Calu3 (cell line): ENCODE measurements at regions not wholly inside any gene's neighbourhood (a gene's known extent, or its start where the extent isn't known, plus 50 kb on each side); places are given as distances from the start of the nearest gene placed in this dataset.
"Not testable (repeated sequence)": the region's sequence is repeated elsewhere in the genome, so short reads cannot be mapped to it uniquely, and the experiment has no call there.

Source experiments
- BruUV-seq: library from RNA; stranded (reverse); fragments of 400-500 nt; replicated peaks from 2 replicates; lab custom pipeline; 2021; lab: Mats Ljungman, UMichigan
- CTCF ChIA-PET: fragments of 300-600 bp; sonication (Branson Sonifier 250); formaldehyde crosslinking; loops from one replicate; lab custom pipeline; 2022; ENCODE audit warnings: antibody characterized with exemption; lab: Charles Lee
- DNase-seq: peaks from one replicate; pipeline ENCODE4 v3.0.0; 2022
- H3K27ac Mint-ChIP-seq: one replicate; pipeline ENCODE4 v1.8.0; 2022; ENCODE audit warnings: mixed read lengths; ENCODE audit not compliant: unreplicated experiment
- H3K27me3 Mint-ChIP-seq: one replicate; pipeline ENCODE4 v1.8.0; 2022; ENCODE audit warnings: mixed read lengths; ENCODE audit not compliant: unreplicated experiment
- H3K36me3 Mint-ChIP-seq: one replicate; pipeline ENCODE4 v1.8.0; 2022; ENCODE audit warnings: mild to moderate bottlenecking, moderate library complexity, mixed read lengths; ENCODE audit not compliant: insufficient read depth, unreplicated experiment
- H3K4me1 Mint-ChIP-seq: one replicate; pipeline ENCODE4 v1.8.0; 2022; ENCODE audit warnings: mild to moderate bottlenecking, low read depth, mixed read lengths; ENCODE audit not compliant: unreplicated experiment
- H3K4me3 Mint-ChIP-seq: one replicate; pipeline ENCODE4 v1.8.0; 2022; ENCODE audit warnings: mild to moderate bottlenecking, low read depth, moderate library complexity, mixed read lengths; ENCODE audit not compliant: unreplicated experiment
- H3K9me3 Mint-ChIP-seq: one replicate; pipeline ENCODE4 v1.8.0; 2022; ENCODE audit warnings: low read depth, mixed read lengths; ENCODE audit not compliant: unreplicated experiment
- intact Hi-C: fragments of 100-400 bp; cut with micrococcal nuclease; formaldehyde crosslinking; loops from one replicate; pipeline ENCODE4 v1.10.0; 2022; ENCODE audit not compliant: unreplicated experiment
- TF ChIP-seq, protein P1 (sequence below): fragments of 200-600 bp; IDR thresholded peaks from one replicate; pipeline ENCODE4 v1.8.0; 2022; ENCODE audit warnings: antibody characterized with exemption; ENCODE audit not compliant: unreplicated experiment

DNA sequence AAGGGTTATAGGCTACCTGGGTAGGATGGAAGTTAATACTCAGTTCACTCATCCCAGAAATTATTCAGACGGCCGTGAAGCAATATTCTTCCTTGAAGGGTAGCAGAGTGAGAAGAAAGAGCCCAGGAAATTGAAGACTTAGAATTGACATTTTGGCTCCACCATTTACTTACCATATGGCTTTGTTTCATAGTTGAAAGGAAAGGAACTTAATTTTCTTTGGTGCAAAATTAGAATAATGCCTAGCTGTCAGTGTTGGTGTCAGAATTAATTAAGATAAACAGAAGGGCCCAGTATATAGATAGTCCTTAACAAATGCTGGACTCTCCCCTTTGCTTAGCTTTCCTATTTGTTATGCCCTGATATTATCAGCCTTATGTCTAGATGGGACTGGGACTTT is 263.2 kb downstream of the KCNJ3 start:
- H3K27ac Mint-ChIP-seq = no peak overlapping the region
- no peak for DNase-seq
- CTCF ChIA-PET = no interaction called here
- intact Hi-C loops = no loop called here
- no peaks in the 10 kb centered on the region for H3K27me3 Mint-ChIP-seq
- H3K4me1 Mint-ChIP-seq = no peaks in the 10 kb centered on the region
- H3K9me3 Mint-ChIP-seq = peaks cover 3% of the 10 kb centered on the region
- no TSS peak for BruUV-seq
- no peak overlapping the region for H3K4me3 Mint-ChIP-seq
- H3K36me3 Mint-ChIP-seq = no peaks in the 10 kb centered on the region
- TF ChIP-seq, protein P1, sequence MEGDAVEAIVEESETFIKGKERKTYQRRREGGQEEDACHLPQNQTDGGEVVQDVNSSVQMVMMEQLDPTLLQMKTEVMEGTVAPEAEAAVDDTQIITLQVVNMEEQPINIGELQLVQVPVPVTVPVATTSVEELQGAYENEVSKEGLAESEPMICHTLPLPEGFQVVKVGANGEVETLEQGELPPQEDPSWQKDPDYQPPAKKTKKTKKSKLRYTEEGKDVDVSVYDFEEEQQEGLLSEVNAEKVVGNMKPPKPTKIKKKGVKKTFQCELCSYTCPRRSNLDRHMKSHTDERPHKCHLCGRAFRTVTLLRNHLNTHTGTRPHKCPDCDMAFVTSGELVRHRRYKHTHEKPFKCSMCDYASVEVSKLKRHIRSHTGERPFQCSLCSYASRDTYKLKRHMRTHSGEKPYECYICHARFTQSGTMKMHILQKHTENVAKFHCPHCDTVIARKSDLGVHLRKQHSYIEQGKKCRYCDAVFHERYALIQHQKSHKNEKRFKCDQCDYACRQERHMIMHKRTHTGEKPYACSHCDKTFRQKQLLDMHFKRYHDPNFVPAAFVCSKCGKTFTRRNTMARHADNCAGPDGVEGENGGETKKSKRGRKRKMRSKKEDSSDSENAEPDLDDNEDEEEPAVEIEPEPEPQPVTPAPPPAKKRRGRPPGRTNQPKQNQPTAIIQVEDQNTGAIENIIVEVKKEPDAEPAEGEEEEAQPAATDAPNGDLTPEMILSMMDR = no peak

DNA sequence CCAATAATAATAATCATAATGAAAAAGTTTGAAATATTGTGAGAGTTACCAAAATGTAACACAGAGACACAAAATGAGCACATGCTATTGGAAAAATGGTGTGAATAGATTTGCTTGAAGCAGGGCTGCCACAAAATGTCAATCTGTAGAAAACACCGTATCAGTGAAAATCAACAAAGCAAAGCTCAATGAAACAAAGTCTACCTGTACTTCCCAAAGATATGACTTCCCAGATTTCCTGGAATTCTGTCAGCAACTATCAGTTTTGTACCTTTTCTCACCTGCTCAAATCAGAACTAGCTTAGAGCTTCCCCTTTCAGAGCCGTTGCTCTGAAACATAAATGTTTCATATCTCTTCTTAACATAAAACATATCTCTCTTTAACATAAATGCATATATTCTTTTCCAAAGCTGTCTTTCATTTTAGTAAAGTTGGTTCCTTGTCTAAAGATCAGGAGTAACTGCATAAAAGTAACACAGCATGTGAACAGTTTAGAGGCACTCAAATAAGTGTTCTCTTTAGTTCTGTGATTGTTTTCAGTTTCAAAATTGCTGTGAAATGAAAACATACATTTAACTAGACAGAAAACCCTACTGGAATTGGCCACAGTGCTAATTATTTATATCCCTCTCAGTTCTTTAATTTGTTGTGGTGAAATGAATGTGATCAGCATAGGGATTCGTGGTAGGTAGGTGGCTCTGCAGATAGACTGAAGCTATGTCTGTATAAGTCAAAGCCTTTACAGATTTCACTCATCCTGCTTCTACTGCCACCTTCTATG is 262.5 kb downstream of the KCNJ3 start:
- H3K27ac Mint-ChIP-seq = no peak overlapping the region
- peaks cover 3% of the 10 kb centered on the region for H3K9me3 Mint-ChIP-seq
- TF ChIP-seq, protein P1 = no peak
- H3K4me1 Mint-ChIP-seq = no peaks in the 10 kb centered on the region
- no peak for DNase-seq
- no peaks in the 10 kb centered on the region for H3K27me3 Mint-ChIP-seq
- no peaks in the 10 kb centered on the region for H3K36me3 Mint-ChIP-seq
- H3K4me3 Mint-ChIP-seq = no peak overlapping the region
- no TSS peak for BruUV-seq
- CTCF ChIA-PET = no interaction called here
- intact Hi-C loops = no loop called here

DNA sequence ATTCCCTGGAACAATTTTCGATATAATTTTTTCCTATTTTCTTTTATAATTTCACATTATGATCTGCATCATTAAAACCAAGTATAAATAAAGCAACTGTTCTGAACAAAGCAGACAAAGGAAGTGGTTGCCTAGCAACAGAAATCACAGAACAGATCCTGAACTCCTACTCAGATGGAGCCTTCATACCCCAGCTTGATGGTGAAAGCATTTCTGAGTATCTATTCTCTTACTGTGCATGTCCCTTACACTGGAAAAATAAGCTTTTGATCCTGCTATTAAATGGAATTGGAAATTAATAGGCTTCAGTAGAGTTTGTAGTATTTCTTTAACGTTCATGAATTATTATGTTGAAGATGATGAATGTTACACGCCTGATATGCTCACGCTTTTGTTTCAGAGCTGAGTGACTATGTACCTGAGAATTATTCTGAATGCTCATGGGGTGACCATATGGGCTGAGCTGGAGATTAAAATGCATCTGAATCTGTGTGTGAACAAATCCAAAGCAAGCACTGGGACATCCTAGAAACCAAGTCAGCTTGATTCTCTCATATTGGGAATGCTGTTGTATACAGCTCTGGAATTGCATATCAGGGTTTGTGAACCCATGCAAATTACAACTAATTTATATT is 254.0 kb downstream of the KCNJ3 start:
- TF ChIP-seq, protein P1 = no peak
- Mint-ChIP-seq H3K4me3 (no peak overlapping the region), H3K36me3 (no peaks in the 10 kb centered on the region), H3K27me3 (no peaks in the 10 kb centered on the region), H3K9me3 (no peaks in the 10 kb centered on the region), H3K4me1 (no peaks in the 10 kb centered on the region), H3K27ac (no peak overlapping the region)
- intact Hi-C loops = no loop called here
- CTCF ChIA-PET = interaction anchor here (0.6 kb wide), 1 partner anchor 61 kb away, joined by 6 read pairs; no protein-coding TSS in a partner anchor
- no TSS peak for BruUV-seq
- DNase-seq = no peak

DNA sequence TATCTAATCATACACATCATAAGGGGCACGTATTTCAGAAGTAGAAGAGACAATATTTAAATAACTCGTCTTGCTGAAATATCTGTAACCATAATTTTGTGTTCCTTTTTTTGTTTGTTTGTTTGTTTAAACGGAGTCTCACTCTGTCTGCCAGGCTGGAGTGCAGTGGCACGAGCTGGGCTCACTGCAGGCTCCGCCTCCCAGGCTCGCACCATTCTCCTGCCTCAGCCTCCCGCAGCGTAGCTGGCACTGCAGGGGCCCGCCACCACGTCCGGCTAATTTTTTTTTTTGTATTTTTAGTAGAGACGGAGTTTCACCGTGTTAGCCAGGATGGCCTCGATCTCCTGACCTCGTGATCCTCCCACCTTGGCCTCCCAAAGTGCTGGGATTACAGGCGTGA is 248.9 kb downstream of the KCNJ3 start:
- DNase-seq, intact Hi-C loops, H3K36me3 Mint-ChIP-seq, H3K27ac Mint-ChIP-seq, H3K9me3 Mint-ChIP-seq, H3K27me3 Mint-ChIP-seq, H3K4me1 Mint-ChIP-seq, CTCF ChIA-PET, H3K4me3 Mint-ChIP-seq, BruUV-seq: not testable (repeated sequence)

DNA sequence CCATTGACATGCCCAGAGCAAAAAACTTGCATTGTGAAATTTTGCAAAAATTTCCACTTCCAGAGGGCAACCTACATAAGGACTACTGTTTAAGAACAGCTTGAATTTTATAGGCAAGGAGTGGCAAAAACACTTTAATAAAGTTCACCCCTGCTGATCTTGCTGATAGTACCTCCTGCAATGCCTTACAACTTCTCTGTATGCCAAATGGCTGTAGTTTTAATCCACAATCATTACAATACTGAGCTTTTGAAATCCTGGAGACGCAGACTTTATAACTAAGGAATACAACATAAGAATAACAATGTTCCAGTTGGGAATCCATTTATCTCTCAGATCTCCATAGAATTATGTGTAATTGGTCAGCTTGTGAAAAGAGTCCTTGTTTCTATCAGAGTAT is 247.5 kb downstream of the KCNJ3 start:
- CTCF ChIA-PET = no interaction called here
- Mint-ChIP-seq H3K9me3 (no peaks in the 10 kb centered on the region), H3K27ac (no peak overlapping the region), H3K27me3 (no peaks in the 10 kb centered on the region), H3K4me3 (no peak overlapping the region), H3K4me1 (no peaks in the 10 kb centered on the region), H3K36me3 (no peaks in the 10 kb centered on the region)
- TF ChIP-seq, protein P1 = no peak
- no peak for DNase-seq
- intact Hi-C loops = no loop called here
- no TSS peak for BruUV-seq
